ENCODE measurements at regions not wholly inside any gene's neighbourhood (a gene's known extent, or its start where the extent isn't known, plus 50 kb on each side); places are given as distances from the start of the nearest gene placed in this dataset.

DNA sequence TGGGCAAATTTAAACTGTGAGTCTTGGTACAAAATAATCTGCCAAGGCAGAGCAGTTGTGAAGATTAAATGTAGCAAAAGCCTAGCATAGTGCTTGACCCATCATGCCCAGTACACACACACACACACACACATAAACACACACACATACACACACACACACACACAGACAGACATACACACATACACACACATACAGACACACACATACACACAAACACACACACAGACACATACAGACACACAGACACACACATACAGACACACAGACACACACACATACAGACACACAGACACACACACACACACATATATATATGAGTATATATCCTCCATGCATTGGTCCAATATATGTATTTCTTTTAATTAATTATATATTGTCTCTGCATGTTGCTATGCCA lies 328.8 kb upstream of the DNAJC19 start (continued):
- TF ChIP-seq, protein P1, sequence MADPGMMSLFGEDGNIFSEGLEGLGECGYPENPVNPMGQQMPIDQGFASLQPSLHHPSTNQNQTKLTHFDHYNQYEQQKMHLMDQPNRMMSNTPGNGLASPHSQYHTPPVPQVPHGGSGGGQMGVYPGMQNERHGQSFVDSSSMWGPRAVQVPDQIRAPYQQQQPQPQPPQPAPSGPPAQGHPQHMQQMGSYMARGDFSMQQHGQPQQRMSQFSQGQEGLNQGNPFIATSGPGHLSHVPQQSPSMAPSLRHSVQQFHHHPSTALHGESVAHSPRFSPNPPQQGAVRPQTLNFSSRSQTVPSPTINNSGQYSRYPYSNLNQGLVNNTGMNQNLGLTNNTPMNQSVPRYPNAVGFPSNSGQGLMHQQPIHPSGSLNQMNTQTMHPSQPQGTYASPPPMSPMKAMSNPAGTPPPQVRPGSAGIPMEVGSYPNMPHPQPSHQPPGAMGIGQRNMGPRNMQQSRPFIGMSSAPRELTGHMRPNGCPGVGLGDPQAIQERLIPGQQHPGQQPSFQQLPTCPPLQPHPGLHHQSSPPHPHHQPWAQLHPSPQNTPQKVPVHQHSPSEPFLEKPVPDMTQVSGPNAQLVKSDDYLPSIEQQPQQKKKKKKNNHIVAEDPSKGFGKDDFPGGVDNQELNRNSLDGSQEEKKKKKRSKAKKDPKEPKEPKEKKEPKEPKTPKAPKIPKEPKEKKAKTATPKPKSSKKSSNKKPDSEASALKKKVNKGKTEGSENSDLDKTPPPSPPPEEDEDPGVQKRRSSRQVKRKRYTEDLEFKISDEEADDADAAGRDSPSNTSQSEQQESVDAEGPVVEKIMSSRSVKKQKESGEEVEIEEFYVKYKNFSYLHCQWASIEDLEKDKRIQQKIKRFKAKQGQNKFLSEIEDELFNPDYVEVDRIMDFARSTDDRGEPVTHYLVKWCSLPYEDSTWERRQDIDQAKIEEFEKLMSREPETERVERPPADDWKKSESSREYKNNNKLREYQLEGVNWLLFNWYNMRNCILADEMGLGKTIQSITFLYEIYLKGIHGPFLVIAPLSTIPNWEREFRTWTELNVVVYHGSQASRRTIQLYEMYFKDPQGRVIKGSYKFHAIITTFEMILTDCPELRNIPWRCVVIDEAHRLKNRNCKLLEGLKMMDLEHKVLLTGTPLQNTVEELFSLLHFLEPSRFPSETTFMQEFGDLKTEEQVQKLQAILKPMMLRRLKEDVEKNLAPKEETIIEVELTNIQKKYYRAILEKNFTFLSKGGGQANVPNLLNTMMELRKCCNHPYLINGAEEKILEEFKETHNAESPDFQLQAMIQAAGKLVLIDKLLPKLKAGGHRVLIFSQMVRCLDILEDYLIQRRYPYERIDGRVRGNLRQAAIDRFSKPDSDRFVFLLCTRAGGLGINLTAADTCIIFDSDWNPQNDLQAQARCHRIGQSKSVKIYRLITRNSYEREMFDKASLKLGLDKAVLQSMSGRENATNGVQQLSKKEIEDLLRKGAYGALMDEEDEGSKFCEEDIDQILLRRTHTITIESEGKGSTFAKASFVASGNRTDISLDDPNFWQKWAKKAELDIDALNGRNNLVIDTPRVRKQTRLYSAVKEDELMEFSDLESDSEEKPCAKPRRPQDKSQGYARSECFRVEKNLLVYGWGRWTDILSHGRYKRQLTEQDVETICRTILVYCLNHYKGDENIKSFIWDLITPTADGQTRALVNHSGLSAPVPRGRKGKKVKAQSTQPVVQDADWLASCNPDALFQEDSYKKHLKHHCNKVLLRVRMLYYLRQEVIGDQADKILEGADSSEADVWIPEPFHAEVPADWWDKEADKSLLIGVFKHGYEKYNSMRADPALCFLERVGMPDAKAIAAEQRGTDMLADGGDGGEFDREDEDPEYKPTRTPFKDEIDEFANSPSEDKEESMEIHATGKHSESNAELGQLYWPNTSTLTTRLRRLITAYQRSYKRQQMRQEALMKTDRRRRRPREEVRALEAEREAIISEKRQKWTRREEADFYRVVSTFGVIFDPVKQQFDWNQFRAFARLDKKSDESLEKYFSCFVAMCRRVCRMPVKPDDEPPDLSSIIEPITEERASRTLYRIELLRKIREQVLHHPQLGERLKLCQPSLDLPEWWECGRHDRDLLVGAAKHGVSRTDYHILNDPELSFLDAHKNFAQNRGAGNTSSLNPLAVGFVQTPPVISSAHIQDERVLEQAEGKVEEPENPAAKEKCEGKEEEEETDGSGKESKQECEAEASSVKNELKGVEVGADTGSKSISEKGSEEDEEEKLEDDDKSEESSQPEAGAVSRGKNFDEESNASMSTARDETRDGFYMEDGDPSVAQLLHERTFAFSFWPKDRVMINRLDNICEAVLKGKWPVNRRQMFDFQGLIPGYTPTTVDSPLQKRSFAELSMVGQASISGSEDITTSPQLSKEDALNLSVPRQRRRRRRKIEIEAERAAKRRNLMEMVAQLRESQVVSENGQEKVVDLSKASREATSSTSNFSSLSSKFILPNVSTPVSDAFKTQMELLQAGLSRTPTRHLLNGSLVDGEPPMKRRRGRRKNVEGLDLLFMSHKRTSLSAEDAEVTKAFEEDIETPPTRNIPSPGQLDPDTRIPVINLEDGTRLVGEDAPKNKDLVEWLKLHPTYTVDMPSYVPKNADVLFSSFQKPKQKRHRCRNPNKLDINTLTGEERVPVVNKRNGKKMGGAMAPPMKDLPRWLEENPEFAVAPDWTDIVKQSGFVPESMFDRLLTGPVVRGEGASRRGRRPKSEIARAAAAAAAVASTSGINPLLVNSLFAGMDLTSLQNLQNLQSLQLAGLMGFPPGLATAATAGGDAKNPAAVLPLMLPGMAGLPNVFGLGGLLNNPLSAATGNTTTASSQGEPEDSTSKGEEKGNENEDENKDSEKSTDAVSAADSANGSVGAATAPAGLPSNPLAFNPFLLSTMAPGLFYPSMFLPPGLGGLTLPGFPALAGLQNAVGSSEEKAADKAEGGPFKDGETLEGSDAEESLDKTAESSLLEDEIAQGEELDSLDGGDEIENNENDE (IDR thresholded peaks at IDR 0.05; ENCODE audit: insufficient replicate concordance, low read length), result no peak
- TF ChIP-seq, protein P2, sequence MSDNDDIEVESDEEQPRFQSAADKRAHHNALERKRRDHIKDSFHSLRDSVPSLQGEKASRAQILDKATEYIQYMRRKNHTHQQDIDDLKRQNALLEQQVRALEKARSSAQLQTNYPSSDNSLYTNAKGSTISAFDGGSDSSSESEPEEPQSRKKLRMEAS (IDR thresholded peaks at IDR 0.05), result no peak
